NCI-H1048 (cell line): ENCODE measurements at regions not wholly inside any gene's neighbourhood (a gene's known extent, or its start where the extent isn't known, plus 50 kb on each side); places are given as distances from the start of the nearest gene placed in this dataset.

Source experiments
- DNase-seq: peaks from one replicate; lab custom pipeline; 2025; lab: John Stamatoyannopoulos, UW

DNA sequence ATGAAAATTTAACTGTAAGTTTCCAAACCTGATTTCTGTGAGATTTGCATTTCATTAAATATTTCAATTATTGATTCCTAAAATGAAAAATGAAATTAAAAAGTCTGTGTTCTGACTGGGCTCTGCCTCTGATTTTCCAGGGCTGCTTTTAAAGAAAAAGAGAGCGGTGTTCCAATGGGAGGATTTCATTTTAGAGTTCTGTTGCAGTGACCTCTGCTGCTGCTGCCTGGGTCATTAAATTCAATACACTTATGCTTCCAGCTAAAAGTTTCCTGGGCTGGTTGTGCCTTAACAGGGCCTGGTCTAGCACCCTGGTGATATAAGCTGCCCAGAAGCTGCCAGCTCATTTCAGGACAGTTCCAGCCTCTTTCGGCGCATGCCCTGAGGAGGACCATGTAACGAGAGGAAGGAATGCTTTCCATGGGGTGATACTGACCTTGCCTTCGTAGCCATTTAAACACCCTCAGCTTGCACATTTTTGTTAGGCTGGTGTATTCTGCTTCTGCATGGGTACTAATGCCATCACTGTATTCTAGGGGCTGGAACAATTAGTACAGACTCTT is 93.3 kb downstream of the TMEM174 start:
- no peak for DNase-seq

DNA sequence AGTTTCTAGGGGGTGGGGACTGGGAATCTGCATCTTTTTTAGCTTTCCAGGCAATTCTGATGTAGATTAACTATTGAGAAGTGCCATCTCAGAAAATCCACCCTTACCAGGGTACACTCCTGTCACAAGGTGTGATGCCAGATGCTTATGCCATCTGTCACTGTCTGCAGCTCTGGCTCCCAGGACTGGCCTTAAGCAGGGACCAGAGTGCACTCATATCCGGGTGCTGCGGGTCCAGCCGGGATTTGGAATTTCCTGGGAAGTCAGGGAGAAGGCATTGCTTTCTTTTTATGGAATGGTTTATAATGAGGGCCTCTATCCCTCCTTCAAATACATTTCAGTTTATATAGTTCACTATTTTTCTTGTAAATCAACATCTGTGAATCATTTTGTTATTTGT is 92.6 kb downstream of the TMEM174 start:
- no peak for DNase-seq

DNA sequence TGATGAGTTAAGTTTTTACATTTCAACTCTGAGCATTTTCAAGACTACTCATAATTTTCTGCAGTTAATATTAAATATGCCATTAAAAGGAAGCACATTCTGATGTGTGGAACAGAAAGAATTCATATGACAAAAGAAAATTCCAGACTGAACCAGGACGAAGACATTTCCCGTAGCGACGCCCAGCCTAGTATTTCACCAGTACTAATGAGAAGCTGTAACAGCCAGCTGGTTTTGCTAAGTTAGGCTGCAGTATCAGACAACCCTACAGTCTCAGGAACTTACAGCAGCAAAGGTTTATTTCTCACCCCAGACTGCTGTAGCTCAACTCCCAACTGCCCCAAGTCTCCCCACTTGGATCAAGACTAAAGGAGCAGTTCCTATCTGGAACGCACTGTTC is 91.6 kb downstream of the TMEM174 start:
- DNase-seq, result no peak

DNA sequence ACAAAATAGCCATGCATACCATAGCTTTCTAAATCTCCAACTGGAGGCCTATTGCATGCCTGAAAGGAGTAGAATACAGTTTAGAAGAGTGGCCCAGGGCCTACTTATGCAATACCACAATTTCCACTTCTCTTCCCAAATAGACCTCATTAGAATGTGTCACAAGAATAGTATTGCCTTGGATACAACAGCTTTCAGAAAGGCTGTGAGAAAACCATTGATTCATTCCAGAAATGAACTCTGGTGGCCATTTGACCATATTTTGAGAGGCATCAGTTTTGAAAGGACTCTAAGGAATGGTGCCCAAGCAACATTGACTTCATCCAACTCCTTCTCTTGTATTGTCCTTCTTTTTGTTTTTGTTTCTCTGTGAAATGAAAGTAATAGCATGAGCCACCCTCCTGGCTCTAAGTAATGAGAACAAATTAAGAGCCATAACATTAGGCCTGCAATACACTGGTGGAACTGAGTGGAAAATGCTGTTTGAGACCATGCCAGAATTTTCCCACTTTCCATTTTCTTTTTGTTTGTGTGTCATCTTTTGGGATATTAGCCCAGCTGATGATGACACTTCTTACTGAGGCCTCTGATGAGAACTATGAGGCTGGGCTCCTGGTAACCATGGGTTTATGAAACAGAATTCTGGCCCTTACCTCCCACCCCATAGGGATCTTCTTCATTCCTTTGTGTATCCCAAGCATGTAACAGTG is 90.2 kb downstream of the TMEM174 start:
- no peak for DNase-seq

DNA sequence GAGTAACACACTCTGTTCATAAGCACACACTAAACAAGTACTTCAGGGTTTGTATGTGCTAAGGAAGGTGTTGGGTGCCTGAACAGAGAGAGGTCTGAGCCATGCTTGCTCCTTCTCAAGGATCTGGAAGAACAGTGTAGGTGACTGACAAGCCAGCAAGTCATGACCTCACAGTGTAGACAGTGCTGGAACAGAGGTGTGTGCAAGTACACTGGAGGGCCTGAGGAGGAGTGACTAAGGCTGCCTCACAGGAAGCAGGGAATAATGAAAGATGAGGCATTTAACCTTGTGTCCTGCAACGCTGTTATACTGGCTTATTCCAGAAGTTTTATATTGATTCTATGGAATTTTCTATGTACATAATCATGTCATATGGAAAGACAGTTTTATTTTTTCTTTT is 83.9 kb downstream of the TMEM174 start:
- DNase-seq, result no peak

DNA sequence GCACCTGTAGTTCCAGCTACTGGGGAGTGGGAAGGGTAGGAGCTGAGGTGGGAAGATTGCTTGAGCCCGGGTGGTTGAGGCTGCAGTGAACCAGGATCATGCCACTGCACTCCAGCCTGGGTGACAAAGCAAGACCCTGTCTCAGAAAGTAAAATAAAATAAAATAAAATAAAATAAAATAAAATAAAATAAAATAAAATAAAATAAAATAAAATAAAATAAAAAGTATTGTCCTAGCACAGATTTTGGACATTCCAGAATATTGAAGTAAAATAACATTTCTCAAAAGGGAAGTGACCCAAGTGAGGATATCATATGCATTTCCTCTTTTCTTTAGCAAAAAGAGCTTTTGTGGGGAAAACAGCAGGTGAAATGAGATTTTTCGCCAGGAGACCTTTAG is 83.5 kb downstream of the TMEM174 start:
- no peak for DNase-seq

DNA sequence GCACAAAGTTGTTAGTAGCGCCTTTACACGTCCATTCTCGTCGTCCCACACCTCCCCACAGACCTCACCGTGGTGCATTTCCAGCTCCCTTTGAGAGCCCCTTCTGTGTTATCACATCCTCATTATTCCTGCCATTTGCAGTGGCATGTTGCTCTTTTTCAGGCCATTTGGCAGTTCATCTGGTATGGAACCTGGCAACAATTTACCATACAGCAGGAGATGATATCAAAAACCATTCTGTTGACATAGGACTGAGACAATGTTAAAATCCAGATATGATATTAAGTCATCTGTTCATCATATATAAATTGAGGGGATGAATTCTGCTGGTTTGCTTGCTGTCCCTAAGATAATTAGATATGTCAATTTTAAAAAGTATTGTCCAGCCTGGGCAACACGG is 83.0 kb downstream of the TMEM174 start:
- DNase-seq, result no peak

DNA sequence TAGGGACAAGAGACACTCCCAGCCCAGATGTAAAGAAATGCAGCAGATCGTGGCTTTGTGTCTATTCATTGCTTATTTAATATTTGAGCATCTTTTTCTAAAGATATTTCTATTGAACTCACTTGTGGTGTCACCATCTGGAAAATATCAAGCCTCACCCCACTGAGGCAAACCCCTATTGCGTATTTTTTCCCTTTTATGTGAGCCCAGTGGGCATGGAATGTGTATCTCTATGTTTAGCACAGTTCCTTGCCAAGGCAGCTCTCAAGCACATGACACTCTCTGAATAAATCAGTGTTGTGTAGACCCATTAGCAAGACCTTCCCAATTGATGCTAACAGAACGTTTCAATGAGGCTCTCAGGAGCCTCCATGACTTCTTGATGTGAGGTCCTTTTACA is 81.6 kb downstream of the TMEM174 start:
- no peak for DNase-seq

DNA sequence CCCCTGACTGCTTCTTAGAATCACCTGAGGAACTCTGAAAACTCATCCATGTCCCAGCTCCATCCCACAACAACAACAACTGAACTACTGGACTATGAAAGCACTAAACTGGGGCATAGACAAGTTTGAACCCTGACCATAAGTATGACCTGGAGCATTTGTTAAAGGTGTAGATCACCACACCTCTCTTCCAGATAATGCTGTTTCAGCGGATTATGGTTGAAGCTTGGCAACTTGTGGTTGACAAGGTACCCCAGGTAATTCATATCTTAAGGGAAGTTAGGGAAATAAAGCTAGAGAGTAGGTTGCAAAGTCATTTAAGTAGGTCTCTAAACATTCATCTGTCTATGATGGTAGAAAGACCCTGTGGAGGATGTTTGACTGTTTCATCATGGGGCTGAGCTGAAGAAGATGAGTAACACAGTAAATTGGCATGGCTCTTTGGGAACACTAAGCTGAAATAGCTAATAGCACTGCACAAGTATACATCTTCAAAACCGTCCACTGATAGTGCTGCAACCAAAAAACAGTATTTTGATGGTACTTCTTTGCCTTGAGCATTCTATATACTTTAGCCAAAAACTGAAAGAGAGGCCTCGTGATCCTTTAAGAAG is 80.2 kb downstream of the TMEM174 start:
- no peak for DNase-seq

DNA sequence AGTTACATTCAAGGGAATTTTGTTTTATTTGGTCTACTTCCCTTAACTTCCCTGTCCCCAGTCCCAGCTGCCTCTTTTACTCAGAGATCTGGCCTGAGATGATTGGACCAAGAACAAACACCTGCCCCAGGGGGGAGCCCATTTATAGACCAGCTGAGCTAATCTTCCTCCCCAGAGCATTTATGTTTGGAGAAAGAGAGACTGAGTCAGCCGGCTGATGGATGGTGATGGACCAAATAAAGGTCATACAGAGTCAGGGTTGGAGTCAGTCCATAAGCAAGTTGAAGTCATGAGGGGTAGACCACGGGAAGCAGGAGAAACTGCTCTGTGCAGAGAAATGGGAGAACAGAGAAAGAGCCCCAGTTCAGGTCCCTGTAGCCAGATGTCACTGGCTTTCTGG is 77.7 kb downstream of the TMEM174 start:
- no peak for DNase-seq

DNA sequence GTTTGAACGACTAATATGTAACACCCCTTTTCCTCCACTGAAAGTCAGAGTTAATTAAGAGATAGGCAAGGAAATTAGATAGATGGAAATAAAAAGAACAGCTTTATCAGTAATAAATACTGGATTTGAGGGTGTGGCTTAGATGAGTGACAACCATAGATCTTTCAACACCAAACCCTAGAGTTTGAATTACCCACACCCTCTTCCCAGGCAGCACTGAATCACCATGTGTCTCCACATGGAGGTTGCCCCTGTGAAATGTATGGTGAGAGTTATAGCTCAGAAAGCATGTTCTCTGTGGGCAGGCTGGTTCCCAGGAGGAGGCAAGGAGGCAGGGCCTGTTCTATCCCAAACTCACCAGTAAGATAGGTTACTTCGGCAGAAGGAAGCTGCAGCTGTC is 69.7 kb downstream of the TMEM174 start:
- no peak for DNase-seq

DNA sequence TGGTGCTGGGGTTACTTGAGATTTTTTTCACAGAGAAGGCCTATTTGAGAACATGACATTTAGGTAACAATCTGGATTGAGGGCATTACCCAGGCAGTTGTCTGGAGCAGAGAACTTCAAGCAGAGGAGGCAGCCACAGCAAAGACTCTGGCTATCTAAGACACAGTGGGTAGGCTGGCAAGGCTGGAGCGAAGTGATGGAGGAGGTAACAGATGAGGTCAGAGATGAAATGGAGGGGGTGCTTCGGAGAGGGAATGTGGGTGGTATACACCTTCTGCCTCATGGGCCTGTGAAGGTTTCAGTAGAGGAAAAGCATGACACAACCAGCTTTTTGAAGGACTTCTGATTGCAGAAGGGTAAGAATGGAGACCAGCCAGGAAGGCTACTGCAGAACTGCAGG is 65.9 kb downstream of the TMEM174 start:
- no peak for DNase-seq

DNA sequence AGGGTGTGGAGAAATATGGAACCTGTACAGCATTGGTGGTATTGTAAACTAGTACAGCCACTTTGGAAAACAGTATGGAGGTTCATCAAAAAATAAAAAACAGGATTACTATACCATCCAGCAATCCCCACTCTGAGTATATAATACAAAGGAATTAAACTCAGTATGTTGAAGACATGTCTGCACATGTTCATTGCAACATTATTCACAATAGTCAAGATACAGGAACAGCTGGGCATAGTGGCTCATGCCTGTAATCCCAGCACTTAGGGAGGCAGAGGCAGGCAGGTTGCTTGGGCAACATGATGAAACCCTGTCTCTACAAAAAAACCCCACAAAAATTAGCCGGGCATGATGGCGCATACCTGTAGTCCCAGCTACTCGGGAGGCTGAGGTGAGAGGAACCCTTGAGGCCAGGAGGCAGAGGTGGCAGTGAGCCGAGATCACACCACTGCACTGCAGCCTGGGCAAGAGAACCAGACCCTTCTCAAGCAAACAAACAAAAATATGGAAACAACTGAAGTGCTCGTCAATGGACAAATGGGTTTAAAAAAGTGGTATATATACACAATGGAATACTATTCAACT is 63.6 kb downstream of the TMEM174 start:
- no peak for DNase-seq

DNA sequence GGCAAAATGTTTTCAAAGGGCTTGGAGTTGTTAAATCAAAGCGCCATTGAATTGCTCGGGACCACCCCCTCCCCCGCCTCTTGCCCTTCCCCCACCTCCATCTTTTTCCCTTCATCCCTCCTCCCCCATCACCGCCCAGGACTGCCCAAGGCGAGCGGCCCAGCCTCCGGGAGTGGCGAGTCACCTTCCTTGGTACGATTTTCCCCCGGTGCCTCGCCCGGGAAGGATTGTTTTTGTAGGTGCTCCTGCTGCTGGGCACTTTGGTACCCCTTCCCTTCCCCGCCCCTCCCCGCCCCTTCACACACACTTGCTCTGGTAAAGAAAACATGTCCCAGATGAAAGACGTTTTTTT is 61.2 kb downstream of the TMEM174 start:
- DNase-seq, result no peak

DNA sequence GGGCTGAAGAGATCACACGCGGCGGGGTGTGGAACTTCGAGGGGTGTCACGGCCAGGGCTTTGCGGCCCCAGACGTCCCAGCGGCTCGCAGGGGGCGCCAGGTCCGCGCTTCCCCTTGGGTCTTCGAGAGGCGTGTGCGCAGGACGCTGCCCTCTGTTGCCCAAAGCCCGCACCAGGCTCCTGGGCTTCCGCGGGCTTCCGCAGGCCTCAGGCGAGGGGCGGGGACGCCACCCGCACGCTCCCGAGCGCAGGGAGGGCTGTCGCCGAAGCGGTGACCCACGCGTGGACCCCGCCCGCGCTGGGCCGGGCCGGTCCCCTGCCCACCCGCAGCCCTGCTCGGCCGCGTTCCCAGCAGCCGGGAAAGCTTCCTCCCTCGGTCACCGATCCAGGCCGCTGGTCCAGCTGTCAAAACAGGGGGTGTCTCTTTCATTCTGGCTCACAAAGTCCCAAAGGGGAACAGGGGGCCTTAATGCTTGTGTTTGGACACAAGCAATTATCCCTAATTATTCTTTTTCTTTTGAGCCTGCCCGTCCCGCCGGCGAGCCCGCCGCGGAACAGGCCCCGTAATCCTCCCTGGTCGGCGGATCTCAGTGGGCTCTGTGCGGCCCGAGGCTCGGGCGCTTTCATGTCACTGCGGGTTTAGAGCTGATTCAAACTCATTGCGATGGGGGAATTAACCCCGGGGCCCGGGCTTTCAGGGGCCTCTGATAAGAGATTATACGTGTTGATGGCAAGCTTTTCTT is 60.6 kb downstream of the TMEM174 start:
- no peak for DNase-seq

DNA sequence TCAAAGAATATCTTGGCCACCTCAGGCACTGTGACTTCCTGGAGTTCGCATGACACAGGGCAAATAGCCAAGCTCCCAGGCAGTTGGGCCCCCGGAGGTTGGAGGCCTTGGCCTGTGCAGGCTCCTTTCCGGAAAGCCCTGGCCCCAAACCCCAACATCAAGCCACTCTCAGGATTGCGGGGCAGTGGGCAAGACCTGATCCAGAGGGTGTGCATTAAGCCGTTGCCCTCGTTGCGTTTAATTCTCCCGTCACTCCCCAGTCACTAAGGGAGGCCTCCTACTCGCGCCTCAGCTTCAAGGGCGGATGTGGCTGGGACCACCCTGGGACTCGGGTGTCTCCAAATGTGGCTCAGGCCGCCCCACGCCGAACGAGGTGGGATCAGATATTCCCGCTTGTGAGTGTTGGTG is 60.1 kb downstream of the TMEM174 start:
- no peak for DNase-seq

DNA sequence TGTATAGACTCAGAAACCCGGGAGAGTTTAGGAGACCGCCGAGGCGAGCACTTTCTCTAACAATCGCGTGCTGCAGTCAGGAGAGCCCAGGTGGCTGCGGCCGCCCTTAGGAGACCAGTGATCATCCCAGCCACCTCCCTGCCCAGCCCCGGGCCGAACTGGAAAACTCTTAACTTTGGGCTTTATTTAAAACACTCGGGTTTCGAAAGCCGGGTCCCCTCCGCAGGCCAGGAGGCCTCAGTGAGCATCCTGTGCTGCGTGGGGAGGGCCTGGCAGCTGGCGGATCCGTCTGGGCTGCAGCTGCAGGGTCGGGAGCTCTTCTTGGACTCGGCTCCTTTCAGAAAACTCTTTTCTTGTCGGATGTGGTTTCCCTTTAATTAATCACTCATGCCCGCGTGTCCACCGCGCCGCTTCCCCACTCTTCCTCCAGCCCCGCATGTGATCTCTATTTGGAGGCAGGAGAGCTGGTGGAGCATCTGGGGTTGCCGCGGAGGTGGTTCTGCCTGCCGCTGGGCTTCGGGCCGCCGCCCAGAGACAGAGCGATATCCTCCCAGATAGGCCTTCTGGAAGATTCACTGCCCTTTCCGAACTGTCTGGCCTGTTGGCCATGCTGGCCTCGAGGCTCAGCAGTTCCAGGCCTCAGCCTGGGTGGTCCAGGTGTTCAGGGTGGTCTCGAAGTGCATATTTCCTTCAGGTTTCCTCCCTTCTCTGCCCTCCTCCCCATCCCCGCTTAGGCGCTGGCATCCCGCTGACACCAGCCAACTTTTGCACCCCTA is 59.5 kb downstream of the TMEM174 start:
- DNase-seq, result no peak

DNA sequence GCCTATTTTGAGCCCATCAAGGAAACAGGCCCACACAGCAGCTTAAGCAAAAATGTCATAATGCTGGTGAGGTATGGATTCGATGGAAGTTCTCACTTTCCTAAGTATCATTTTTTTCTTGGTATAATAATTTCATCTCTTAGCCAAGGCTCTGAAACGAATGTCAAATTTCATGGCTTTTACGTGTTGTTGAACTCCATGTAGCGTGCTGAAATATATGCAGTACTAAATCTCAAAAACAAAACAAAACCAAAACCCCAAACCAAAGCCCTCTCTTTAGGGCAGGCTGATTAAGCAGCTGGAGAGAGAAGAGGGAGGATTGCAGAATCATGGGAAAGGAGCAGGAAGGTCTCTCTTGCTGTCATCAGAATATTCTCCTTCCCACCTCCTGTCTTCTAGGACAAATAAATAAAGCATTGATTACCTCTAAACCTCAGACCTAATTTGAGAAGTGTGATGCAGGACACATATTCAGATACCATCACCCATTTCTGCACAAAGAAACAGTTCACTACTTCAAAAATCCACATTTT is 58.3 kb downstream of the TMEM174 start:
- no peak for DNase-seq

DNA sequence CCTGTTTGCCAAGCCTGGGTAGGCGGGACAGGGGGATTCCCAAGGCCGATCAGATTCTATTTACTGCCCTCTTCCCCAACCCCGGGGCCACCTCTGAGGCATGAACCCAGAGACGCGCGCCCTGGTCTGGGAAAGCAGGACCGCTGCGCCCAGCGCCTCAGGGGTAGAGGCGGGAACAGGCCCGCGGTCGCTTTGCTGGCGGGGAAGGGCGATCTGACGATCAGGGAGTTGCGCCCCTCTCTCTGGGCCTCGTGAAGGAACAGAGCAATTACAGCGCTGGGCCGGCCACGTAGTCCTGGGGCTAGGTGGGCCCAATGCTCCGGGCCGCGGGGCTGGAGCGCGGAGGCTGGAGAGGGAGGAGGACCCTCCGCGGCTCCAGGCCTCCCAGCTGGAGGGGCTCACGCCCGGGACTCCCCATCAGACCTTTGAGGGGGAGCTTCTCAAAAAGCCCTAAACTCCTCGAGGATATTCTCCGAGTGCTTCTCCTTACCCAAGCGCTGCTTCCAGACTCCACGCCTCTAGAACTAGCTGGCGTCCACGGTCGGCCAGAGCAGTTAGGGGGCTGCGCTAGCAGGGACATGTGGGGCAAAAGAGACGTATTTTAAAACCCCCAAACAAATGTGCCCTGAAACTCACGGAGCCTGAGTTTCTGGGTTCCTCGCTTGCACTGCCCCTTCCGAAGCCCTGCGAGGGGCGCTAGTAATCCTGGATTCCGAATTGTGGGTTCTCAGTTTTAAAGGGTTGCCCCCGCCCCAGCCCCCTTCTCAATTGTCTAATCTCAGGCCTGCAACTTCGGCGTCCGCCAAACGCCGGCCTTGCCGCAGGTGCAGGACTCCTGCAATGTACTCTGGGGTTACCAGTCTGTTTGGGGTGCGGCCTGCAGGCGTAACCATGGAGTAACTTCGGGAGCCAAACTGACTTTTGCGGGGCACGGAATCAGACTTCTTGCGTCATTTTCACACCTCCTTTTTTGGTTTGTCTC is 57.6 kb downstream of the TMEM174 start:
- no peak for DNase-seq

DNA sequence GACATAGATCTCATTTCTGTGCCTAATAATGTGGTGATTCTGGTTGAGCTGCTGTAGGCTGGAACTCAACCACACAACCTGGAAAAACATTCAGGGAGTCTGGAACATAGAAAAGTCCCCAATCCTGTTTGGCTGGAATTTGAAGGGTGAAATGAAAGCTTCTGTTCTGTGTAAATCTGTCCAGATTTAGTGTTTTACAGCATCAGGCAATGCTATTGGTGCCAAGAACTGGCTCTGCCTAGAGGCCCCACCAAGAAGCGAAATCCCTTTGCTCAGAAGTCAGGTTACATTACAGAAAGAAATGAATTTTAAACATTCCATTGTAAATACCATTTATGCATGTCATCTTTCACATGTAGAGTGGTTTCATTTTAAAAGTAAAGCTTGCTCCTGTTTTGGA is 56.3 kb downstream of the TMEM174 start:
- no peak for DNase-seq

DNA sequence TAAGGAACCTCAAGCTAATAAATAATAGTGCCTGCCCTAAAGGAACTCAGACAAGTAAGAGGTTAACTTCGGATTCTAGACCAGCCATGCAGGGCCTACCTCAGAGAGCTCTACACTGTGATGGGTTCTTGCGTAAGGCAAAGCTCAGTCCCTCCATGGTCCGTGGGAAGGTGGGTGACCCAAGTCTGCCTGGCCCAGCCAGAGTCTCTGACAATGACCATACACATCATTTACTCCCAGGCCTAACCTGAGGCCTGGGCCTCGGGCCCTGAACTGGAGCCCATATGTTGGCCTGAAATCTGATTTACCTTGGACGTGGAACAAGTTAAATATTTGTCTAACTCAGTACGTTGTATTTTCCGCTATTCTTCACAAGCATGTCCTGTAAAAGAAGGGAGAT is 55.1 kb downstream of the TMEM174 start:
- no peak for DNase-seq
